IPS DF 19.7 (cell line): ENCODE measurements at regions not wholly inside any gene's neighbourhood (a gene's known extent, or its start where the extent isn't known, plus 50 kb on each side); places are given as distances from the start of the nearest gene placed in this dataset.

ENCODE experiments used
- DNase-seq: peaks from one replicate; pipeline ENCODE4 v3.0.0-alpha.2; 2013; ENCODE audit warnings: low read depth, low spot score

DNA sequence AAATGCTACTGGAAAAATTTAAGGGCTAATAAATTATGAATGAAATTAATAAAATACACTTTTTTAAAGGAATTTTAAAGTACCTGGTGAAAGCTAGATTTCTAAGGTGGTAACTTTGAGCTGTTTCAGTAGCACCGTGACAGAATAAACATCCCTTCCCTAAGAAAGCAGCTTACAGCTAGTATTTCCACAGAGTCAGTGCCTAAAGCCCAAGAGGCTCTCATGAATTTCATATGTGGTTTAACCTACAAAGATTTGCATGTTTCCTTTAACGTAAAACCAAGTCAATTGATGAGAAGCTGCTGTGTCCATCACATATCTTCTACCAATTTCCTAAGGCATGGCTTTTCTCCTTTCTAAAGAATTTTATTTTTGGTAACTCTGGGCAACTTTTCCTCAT is 56.8 kb downstream of the IFNG start:
- DNase-seq: no peak

DNA sequence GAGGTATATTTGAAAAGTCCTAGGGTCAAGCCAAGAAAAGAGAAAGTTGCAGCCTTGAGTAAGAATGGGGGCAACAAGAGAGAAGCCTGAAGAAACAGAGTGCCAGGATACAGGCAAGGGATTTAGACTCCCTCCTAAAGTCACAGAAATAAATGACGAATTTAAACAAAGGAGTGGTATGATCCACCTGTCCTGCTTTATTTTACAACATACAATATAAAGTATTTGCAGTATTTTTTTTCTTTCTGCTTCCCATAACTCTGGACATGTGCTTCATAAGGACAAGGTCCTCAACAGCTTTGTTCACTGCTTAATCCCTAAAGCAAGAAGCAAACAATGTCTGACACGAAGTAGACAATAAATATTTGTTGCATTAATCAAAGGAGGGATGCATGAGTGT is 57.4 kb downstream of the IFNG start:
- DNase-seq: no peak

DNA sequence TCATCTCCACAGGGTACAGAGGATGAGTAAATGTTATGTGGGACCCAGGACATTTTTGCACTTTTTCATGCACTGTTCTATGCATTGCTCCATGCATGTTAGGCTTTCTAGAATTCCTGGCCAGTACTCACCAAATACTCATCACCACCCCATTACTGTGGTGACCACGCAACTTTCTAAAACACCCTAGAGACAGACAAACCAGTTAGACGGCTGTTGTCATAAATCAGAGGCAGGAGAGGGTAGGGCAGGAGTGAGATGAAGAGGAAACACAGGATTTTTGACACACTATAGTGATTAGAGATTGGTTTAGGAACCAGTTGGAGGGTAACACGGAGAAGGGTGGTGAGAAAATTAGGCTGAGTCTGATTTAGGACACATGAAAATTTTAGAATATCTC is 59.3 kb downstream of the IFNG start:
- no peak for DNase-seq

DNA sequence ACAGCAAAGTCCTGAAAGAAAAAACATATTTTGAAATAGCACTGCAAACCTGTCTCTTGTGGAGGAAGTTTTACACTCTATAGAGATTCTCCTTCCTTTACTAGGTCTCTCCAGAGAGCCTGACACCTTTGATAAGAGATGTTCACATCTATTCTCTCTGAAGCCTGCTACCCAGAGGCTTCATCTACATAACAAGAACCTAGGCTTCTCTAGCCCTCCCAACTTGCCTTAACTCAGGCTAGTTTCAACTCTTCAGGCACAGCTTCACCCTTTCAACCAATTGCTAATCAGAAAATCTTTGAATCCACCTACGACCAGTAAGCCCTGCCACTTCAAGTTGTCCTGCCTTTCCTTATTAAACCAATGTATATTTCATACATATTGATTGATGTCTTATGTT is 60.6 kb downstream of the IFNG start:
- DNase-seq: no peak

DNA sequence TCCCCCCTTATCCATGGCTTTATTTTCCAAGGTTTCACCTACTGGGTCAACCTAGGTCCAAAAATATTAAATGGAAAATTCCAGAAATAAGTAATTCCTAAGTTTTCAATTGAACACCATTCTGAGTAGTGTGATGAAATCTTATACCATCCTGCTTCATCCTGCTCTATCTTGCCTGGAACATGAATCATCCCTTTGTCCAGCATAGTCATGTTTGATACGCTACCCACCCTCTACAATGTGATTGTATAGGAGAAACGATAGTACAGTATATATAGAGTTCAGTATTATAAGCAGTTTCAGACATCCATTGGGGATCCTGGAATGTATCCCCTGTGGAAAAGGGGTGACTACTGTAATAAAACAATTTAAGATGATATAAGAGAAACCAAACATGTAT is 62.2 kb downstream of the IFNG start:
- no peak for DNase-seq

DNA sequence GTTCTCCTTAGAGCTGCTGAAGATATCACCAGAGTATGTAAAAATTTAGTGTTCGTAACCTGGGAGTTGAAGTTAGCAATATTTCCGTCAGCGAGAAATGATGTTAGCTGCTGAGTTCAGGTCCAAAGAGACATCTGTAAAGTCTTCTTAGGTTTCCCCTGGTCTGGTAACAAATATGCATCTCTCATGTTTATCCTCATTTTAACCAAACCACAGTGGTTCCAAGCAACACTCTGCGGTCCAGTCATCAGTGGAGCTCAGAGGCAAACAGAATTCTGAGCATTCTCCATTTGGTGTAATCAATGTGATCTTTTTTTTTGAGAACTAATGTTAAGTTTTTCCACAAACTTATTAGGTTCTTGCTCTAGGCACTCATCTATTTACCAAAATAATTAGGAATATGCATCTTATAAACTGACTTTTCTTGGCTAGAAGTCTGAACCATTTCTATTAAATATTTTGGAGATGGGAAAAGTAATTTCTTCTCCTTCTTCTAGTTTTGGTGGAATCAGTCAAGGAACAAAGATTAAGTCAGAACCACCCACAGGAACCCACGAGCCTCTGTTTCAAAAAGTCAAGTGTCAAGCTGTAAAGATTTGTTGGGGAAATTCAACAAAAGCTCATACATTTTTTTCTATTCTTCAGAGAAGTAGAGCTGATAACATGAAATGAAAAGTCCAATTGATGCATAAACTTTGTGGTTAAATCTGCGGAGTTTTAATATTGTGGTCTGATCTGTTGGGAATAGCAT is 64.7 kb downstream of the IFNG start:
- DNase-seq: no peak

DNA sequence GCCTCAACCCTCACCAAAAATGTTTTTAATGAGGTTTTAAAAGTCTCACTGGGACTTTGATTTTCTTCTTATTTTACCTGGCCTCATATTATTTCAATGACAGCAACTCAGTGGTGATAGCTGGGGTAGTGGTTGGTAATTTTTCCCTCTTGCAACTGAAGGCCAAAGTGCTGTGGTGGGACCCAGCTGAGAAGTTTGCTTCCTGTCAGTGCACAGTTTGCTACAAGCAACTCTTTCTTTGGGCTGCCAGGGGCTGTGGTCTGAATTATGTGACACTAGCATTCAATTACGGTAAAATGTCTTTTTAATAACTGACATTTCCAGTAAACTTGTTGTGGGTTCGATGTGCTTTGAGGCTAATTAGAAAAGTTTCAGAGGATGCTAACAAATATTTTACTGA is 65.3 kb downstream of the IFNG start:
- DNase-seq: no peak

DNA sequence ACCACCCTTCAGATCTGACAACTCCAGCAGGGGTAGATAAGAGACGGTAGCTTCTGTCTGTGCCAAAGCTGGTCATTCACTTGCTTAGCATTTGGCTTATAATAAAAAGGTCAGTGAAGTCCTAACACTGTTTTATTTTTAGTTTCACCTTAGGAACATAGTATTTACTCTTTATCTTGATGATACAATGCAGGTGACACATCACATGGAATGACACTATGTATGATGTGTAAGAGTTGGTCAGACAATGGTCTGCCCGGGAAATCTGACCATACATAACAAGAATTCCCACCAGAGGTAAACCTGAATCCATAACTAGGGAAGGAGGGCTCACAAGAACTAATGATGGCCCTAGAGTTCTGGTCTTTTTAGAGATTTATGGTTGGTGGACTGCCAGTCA is 66.6 kb downstream of the IFNG start:
- DNase-seq: no peak

DNA sequence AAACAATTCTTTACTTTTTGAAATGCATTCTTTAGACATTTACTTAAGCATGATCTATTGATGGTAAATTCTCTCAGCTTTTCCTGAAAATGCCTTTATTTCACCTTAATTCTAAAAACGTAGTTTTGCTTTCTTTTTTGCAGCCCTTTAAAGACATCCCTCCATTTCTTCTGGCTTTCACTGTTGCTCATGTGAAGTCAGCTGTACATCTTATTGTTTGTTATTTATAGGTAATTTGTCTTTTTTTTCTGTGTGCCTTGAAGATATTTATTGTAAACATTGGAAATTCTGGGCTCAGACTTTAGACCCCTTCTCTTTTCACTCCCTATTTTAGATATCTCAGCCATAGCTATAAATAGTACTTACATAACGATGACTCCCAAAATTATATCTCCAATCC is 70.4 kb downstream of the IFNG start:
- DNase-seq: no peak

DNA sequence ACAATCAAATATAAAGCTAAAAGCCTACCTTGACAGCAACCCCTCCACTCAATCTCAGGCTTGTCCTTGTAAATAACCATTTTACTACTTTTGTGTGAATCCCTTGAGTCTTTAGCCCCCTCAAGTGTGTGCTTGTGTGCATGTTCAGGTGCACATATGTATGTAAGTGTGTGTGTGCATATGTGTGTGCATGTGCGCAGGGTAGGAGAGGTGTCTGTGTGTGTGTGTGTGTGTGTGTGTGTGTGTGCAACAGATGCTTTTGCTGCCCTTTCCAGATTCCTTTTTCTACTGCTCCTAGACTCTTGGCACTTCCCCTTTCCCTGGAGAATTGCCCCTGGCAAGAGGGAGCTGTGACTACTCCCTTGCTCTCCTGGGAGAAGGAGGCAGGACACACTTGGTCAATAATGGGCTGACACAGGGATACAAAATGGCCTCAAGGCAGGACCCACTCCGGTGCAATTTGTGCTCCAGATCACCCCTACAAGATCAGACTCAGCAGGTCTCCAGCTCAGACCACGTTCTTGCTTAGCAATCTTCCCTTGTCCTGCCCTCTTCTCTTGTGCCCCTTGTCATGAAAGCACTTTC is 73.4 kb downstream of the IFNG start:
- DNase-seq: no peak

DNA sequence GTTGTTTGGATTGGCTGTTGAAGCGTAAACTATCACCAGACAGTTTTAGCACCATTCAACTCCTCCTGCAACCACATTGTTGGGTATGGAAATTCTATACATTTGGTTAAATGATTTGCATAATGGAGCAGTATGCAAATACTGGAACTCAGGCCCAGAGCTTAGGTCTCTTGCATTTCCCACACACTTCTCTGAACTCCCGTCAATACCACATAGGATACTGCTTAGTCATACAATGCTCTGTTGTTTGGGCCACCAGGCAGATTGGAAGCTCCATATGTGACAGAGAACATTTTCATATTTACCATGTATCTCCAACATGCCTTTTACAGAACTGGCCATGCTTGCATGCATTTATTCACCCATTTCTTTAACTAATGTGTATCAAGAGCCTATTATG is 78.0 kb downstream of the IFNG start:
- no peak for DNase-seq

DNA sequence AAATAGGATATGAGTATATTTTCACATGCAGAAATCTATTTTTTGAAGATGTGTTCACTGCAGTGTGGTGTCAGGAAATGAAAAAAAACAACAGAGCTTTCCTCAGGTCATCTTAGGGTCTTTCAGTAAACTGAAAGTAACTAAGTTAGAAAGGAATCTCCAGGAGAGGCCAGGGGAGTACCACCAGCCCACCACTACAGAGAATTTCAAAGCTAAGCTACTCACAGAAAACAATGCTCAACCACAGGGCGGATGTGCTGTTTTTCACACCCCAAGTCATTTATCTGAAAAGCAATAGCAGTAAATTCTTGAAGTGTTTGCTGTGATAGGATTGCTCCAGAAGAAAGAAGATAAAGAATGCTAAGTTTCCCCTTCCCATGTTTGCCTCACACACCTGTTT is 79.0 kb downstream of the IFNG start:
- peak; percentile 56 for DNase-seq

DNA sequence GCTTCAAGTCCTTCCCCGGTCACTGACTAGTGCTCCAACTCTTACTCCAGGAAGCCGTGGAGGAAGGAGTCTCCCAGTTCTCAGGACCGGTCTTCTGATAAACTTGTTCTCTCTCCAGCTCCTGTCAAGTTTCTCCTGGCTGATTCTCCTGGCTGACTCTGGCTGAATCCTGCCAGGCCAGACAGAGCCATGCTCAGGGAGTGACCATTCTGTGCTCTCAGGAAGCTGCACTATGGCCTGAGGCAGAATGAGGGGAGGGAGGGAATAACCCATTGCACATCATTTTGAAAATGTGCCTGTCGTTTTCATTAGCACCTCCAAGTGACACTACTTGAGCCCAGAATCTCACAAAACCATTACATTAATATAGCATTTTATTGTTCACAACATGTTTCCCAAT is 80.8 kb downstream of the IFNG start:
- no peak for DNase-seq

DNA sequence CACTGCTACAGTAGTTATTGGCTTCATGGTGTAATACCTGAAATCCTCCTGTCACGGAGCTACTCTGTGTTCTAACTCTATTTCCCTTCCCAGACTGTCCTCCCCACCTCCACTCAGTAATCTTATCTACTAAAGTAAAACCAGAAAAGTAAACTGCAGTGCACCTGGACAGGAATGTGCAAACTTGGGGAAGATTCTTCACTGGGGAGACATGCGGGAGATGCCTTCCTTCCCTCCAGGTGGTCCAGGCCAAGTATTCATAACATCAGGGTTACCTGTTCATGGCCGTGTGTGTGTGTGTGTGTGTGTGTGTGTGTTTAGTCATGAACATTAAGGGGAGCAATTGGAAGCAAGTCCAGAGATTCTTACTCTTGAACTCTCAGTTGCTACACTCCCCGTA is 84.1 kb downstream of the IFNG start:
- DNase-seq: no peak

DNA sequence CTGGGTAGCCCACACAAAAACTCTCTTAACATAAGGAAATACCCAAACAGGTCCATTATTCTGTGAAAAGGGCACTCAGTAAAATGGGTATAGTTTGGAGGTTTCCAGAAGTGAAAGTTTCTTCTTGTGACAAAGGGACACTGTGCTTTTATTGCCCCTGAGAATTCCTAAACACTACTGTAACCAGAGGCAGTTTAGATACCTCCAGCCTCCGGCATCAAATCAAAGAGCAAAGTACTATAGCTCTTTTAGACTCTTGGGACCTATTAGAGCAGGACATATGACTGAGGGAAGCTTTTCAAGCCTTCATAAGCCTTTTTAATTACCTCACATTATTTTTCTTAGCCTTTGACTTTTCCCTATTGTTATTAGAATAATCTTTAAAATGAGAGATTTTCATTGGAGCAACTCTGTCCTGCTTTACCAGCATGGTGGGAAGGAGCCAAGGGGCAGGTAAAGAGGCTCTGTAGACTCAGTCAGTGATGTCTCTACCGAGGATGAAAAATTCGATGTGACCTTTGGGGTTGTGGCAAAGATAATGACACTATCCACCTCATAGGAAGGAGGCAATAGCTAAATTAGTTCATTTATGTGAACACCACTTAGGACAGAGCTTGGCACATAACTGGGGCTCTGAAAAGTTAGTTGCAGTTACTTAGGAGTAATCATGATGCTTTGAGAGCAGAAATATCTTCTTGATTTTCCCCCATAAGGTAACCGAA is 85.1 kb downstream of the IFNG start:
- DNase-seq: no peak

DNA sequence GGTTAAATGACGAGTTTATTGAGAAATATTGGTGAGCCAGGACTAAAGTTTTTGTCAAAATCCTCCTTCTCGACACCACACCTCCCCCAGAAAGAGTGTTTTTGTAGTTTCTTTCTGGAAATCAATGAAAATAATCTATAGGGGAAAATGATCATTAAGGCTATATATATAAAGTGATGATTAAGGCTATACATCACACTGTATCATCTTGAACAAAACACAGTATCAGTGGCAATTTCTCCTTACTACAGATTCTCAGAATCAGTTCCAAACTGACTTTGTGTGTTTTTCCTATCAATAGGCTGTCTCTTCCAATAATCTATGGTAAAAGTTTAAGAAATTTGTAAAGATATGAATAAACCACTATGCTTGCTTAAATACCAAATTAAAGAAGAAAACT is 81.7 kb downstream of the IFNG-AS1 start:
- DNase-seq: no peak
